T47D (cell line): ENCODE measurements at regions not wholly inside any gene's neighbourhood (a gene's known extent, or its start where the extent isn't known, plus 50 kb on each side); places are given as distances from the start of the nearest gene placed in this dataset.

Experiments used
- DNase-seq, 2 experiments: peaks; one replicate each; pipeline versions ENCODE4 v3.0.0 to v3.0.0-alpha.2; 2011 to 2012; ENCODE audit warnings: low read depth in 1 of 2, low spot score in 1 of 2
- JUND ChIP-seq: IDR thresholded peaks from 2 replicates; pipeline ENCODE4 v1.6.1; 2012; ENCODE audit warnings: low read depth
- in situ Hi-C: cut with HindIII; loops from 2 replicates; pipeline ENCODE4 v1.10.0; 2016; ENCODE audit warnings: low sequenced_read_pairs, low pct_unique_long_range_greater_than_20kb

DNA sequence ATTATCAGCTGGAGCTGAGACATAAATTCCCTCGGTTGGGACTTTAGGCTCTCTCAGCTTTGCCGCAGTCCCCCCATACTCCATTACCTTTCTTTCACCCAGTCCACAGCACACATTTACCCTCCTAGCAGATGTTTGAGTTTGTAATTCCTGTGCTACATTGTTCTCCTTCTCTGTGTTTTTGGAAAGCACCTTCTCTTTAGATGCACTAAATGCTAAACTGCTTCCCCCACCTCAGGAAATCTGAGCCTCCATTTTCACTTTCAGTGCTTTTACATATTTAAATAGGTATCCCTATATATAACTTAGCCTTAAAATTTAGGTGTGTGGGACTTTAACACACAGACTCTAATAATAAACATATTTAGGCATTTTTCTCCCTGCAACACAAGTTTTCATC, 356.9 kb downstream of the NFIB start:
- in situ Hi-C loops = no loop called here
- no peak for TF ChIP-seq JUND
- DNase-seq = no peak

DNA sequence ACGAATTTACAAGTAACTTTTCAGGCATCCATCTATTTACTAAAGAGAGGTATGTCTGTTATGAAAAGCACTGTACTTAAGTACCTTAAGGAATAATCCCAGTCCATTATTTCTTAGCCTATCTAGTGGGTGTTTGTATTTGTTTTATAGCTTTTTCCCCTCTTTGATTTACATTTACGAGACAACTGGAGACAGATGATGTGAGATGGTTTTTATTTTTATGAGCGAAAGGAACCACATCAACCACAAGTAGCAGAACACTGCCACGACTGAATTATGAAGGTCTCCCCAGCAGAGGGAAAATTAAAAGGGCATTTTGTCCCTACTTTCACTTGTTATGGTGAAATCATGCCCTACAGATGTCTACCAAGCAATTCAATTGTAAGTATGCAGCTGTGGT, 357.8 kb downstream of the NFIB start:
- DNase-seq = no peak
- TF ChIP-seq JUND = no peak
- in situ Hi-C loops = no loop called here

GRCh38 chr9:13952906-13953305, 361.0 kb downstream of the NFIB start:
- in situ Hi-C loops = no loop called here
- no peak for TF ChIP-seq JUND
- no peak for DNase-seq

DNA sequence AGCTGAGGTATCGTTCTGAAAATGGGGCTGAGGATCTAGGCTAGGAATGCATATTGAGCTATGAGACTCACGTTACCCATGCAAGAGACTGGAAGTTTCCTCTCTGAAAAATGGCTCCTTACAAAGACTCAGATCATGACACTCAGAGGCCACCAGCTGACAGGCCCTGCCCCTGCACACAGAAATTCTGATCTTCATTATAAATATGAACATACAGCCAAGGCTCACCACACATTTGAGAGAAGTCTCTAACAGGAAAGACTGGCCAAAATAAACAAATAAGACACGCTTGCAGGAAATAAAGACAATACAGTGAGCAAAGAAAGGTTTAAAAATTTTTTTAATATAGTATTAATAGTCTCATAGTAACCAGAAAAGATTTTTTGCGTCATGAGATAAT, 365.9 kb downstream of the NFIB start:
- in situ Hi-C loops = no loop called here
- TF ChIP-seq JUND = no peak
- no peak for DNase-seq

DNA sequence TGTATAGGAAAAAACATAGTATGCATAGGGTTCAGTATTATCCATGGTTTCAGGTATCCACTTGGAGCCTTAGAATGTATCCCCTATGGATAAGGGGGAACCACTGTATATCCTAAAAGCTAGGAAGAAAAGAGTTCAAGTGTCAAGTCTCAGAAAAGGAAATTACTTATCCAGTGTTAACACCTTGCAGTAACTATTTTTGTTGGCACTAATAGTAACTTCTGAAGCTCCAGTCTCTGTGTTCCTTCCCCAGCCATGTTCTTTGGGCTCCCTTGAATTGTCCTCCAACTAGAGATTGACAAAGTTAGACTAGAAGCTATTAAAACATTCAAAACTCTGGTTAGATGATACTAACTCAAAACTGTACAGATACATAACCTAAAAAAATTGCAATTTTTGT, 370.8 kb downstream of the NFIB start:
- DNase-seq = no peak
- in situ Hi-C loops = no loop called here
- no peak for TF ChIP-seq JUND

GRCh38 chr9:13942695-13943094, 371.2 kb downstream of the NFIB start:
- TF ChIP-seq JUND = no peak
- in situ Hi-C loops = no loop called here
- no peak for DNase-seq

GRCh38 chr9:13942201-13942600, 371.7 kb downstream of the NFIB start:
- TF ChIP-seq JUND = no peak
- no peak for DNase-seq
- in situ Hi-C loops = no loop called here

DNA sequence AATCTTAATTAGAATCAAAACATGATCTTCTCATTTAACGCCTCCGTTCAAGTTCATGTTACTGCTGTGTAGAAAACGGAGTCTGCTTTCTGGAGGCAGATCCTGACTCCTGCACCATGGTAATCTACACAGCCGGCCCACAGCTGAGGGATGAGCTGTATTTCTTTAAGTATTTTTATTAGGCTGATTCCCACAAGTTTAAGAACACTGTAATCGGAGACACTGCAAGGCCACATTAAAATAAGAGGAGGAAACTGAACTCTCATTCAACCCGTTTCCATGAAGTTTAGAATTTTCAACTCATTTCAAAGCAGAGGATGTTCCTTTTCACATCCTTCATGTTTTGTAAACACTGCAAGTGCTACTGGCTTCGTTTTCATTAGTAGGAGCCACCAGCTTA, 372.2 kb downstream of the NFIB start:
- no peak for TF ChIP-seq JUND
- in situ Hi-C loops = no loop called here
- no peak for DNase-seq

DNA sequence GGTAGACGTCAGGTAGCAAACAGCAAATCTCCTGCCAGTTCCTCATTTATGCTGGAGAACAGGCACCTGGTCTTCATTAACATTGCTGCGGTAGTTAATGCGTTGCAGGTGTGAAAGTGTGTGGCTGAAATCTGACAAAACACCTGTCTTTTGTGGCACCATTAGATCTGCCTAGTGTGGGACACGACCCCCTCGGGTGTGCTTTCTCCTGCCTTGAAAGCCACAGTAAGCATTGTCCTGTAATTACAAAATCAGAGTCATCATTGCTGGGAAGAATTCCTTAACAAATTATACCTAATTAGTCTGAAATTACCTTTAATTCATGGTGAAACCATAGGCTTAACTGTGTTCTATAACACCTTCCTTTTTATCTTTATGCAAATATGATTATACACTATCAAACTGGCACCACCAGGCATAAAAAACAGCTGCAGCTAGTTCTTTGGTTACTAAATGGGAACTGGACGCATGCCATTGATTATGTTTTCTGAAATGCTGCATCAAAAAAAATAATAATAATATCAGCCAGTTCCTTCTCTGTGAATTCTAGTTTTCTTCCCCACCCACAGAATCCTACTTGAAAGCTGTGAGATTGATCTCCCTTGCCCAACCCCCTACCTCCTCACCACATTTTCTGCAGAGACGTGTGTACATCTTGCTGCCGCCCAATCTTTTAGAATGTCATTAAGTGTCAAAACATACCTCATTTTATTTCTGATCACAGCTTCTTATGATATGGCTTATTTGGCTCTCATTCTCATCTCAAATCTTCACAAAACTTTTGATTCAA, 374.0 kb downstream of the NFIB start:
- DNase-seq = no peak
- in situ Hi-C loops = no loop called here
- TF ChIP-seq JUND = no peak

DNA sequence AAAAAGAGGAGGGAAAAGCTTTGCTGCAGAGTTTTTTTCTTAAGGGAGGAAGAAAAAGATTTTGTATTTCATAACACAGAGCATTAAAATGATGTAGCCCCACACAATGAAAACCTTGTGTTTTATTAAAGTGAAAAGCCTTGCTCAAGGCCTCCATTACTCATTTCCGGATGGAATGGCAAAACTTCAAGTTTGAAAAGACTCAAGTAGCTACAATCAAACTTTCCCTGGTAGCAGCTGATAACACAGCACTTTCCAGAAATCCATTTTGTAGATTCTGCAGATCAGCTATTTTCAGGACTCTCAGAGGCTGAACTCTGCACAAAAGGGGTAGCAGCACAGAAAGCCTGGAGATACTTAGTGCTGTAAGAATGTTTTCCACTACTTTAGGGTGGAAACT, 374.8 kb downstream of the NFIB start:
- in situ Hi-C loops = no loop called here
- no peak for TF ChIP-seq JUND
- no peak for DNase-seq

GRCh38 chr9:13934416-13934815, 379.5 kb downstream of the NFIB start:
- DNase-seq = no peak
- no peak for TF ChIP-seq JUND
- in situ Hi-C loops = no loop called here

DNA sequence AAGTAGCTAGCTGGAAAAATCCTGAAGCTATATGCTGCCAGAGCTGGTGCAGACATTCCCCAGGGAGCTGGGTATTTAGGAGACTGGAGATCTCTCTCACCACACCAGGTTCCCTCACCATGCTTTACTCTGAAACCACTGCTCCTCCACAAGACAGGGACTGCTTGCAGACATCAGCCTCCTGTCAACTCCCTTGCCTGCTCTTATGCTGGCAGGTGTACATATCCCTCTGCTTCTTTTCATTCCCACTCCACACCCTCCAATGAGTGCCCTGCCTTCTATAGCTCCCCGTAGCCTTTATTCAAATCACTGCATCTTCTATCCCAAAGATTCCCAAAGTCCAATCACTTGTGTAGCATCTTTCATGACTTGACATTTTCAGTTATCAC, 380.7 kb downstream of the NFIB start:
- in situ Hi-C loops = no loop called here
- DNase-seq = no peak
- no peak for TF ChIP-seq JUND

GRCh38 chr9:13932528-13933267, 381.2 kb downstream of the NFIB start:
- no peak for DNase-seq
- TF ChIP-seq JUND = no peak
- in situ Hi-C loops = no loop called here
